DMS153 (cell line): ENCODE measurements at regions not wholly inside any gene's neighbourhood (a gene's known extent, or its start where the extent isn't known, plus 50 kb on each side); places are given as distances from the start of the nearest gene placed in this dataset.

ENCODE experiments used
- DNase-seq: peaks from one replicate; lab custom pipeline; 2025; lab: John Stamatoyannopoulos, UW

DNA sequence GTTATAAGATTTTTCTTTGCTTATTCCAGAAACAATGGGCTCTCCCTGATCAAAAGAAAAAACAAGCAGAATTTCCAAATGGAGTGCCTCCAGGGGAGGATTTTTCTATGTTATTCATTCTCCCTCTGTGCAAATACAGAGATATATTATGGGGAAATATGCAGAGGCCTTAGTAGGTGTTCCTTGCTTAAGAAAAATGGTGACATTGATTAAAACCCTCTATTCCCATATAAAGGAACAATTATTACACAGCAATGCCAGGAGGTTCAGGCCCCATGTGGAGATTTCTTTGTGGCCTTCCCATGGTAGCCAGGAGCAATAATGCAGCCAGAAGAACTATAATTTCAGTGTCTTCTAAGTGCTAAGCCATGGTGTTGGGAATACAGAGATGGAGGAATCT, 255.9 kb upstream of the CXCR4 start:
- DNase-seq = no peak

DNA sequence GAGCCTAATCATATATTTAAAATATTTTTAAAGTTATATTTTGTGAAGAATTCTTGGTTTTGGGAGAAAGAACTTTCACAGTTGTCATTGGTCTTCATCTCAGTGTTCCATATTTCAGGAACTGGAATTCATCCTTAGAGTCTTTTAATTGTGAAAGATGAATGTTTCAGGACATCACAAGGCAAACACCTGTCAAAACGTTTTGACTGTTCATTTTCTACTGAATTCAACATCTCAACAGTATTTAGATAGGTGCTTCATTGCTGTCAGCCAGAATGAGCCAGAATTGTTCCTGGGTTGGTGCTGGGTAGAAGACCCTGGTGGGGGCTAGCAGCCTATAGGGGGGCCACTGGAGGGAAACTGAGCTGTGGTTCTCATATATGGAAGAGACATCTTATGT, 255.1 kb upstream of the CXCR4 start:
- DNase-seq = no peak

DNA sequence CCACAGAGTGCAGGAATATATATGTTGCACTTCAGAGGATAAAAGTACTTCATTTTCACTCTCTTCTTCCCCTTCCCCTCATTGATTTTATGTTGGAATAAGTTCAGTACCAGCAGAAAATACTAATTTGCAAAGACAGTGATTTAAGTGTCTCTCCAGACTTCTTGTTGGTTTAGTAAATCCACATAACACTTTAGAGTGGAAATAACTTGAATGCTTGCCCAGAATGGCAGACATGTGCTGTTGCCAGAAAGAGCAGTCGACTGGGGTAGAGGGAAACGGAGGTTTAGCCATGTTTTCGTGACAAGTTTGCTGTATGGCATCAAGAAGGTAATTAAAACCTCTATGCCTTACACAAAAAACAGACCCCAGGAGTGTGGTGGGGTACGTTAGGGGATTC, 246.0 kb upstream of the CXCR4 start:
- DNase-seq = peak; percentile 9

DNA sequence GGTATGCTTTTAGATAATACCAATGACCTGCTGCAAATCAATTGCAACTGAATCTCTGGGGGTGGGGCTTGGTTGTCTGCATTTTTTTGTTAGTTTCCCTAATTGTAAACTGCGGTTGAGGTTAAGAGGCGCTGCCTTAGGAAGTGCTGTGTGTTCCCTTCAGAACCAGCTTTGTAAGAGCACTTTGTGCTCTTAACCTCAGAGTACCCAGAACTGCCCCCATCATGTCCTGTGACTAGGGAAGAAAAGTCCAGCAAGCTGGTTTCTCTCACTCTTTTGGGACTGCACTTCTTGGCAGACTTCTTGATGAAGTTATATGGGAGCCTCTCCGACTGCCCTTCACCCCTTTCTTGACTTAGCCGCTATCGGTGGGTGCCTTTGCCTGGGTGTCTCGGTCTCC, 245.5 kb upstream of the CXCR4 start:
- no peak for DNase-seq

DNA sequence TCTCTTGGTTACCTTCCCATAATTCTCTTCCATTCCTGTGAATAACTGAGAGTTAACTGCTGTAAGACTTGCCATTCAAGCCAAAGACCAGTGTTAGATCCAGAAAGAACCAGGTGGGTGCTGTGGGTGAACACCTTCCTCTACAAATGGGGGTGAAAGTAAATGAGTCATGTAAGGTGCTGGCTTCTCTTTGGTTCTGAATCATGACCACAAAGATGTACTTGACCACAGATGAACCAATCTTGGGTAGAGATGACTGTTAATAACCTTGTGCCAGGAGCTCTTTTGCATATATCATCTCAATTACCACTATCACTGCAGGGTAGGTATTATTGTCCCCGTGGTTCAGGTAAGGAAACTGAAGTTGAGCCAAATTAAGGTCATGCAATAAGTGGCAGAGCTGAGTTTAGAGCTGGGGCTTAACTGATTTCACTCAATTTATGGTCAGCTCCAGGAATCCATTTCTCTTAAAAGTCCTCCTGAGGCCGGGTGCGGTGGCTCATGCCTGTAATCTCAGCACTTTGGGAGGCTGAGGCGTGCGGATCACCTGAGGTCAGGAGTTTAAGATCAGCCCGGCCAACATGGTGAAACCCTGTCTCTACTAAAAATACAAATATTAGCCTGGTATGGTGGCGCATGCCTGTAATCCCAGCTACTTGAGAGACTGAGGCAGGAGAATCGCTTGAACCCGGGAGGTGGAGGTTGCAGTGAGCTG, 244.9 kb upstream of the CXCR4 start:
- no peak for DNase-seq

DNA sequence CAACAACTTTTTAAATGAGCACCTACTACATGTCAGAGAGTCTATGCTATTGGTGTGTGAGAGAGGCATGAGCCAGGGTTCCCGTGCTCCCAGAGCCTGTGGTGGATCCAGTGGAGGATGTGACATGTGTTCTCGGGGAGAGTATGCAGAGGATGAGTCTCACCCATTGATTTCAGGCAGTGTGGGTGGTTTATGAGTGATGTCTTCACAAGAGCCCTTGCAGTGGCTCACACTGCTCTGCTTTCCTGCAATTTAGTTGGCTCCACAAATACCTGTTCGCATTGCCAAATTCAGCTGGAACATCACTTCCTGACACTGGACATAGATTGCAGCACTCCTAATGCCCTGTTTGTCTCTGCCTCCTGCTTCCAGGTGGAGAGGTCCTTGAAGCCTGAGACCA, 243.6 kb upstream of the CXCR4 start:
- DNase-seq = peak; percentile 73

DNA sequence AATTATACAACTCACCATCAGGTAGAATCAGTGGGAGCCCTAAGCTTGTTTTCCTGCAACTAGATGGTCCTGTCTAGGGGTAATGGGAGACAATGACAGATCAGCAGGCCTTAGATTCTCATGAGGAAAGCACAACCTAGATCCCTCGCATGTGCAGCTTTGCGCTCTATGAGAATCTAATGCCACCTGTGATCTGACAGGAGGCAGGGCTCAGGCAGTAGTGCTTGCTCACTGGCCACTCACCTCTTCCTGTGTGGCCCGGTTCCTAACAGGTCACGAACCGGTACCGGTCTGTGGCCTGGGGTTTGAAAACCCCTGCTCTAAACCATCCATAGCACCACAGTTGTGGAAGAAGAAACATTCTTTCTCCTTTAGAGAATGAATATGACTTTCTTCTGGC, 242.8 kb upstream of the CXCR4 start:
- DNase-seq = no peak

DNA sequence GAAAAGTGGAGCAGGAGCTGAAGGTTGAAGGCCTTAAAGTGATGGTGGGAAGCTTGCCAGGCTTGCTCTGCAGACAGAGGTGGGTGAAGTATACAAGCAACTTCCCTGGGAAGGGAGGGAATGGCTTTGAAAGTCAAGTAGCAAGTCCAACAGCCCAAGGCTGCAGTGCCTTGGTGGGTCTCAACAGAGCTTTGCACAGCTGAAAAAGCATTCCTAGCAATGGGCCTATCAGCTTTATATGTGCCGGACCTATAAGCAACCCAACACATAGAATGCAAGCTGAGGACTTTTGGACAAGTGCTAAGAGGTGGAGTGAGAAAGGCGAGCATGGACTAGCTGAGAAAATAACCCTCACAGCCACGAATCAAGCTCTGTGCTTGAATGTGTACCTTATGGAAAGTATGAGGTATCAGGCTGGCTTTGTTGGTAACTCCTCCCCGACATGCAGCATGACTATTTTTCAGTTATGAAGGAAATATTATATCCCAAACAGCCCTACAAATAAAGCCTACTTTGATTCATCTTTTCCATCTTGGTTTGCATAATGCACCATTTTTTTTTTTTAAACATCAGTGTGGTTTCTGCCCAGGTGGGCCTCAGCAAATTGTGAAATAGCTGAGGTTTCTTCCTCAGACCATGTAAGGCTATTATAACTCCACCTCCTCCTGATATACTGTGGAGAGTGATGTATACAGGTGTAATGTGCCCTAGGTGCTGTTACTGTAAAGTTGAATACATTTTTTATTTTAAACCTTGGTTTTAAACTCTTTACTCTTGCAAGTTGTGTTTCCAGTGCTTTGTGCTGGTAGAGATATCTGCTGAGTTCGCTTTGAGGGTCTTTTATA, 241.4 kb upstream of the CXCR4 start:
- DNase-seq = no peak

DNA sequence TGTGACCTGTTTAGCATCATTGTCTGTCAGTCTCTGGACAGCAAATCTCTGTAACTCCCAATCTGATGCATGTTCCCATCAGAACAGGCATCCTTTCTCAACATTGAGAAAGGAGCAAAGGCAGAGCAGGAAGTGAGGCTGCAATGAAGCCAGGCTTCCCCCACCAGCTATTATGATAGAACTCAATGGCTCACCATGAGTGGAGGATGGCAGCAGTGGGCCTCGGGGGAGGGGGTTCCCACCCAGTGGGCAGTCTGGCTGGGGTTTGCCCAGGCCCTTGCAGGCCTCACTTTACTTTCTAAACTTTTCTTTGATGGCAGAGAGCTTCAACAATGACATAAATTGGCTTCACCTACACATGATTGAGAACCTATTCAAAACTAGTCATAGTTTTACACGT, 240.6 kb upstream of the CXCR4 start:
- DNase-seq = no peak

DNA sequence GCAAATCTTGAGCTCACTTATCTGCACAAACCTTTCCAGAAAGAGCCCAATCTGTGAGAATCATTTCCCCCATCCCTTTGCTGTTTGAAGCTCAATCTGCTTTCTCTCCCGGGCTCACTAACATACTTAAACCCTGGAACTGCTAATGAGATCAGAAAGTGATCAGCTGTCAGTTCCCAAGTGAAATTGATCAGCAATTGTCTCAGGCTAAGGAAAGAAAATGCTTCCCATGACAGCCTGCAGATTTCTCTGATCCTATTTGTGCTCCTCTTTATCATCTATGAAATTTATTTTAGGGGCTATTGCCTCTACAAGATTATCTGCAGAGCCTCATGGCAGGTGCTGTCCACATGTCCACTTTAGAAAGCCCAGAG, 239.0 kb upstream of the CXCR4 start:
- DNase-seq = no peak

DNA sequence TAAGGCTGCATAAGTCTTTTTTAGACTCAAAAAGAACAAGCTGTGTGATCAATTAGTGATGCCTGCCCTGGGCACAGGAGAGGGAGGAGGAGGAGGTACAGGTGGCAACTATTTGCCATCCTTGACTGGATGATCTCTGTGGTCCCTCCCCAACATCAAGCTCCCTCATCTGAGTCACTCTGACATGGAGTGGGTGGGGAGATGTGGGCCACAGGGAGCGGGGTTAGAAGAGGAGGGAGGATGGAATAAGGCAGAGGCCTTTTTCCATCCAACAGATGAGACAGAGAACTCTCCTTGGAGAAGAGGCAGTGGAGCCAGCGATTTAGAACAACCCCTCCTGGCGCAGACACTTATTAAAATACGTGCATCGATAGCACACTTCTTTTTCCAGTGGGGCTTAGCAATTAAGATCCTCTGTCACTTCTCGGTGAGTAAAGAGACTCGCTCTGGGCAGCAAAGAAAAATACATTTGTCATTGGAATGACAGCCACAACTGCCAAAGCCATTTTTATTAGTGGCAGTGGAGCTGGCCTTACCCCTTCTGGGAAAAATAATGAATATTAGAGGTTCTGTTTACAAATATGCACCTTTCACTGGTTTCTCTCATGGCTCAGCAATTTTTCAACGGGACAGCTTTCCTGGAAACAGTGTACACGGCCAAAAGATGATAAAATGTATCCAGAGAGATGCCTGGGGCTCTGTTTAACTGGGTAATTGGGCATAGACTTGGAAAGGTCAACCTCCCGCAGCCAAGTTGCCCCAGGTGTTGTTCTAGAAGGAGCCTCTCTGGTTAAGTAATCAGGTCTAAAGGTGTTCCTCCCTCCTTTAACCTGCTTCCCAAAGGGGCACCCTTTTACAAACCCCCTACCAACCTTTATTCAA, 238.4 kb upstream of the CXCR4 start:
- DNase-seq = no peak

DNA sequence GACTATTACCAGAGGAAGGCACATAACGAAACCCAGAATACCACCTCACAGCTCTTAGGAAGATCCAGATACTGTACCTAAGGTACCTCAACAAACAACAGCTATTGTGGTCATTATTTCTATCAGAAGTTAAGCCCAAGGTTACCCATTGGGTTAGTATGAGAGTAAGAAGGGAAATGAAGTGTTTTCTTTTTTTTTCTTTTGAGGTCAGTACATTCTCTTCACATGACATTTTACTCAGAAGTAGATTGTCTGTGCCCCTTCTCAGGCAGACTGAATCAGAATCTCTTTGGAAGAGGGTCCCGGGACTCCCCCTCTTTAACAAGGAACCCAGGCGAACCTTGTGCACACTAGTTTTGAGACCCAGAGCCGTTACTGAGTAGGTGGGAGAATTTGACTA, 233.7 kb upstream of the CXCR4 start:
- no peak for DNase-seq

DNA sequence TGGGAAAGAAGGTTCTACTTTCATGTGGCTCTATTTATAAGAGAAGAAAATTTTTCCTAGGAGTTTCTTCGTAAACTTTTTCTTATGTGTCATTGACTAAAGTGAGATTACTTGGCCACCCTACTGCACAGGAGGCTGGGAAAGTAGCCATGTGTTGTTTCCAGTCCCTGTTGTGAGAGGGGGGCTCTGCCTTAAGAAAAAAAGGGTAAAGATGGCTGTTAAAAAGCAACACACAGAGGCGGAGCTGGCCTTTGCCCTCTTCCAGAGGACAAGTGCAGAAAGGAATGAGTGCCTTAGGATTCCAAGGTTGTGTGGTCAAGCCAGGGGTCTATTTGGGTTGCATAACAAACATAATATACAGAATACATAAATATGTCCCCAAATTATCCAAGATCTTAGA, 230.0 kb upstream of the CXCR4 start:
- DNase-seq = no peak

DNA sequence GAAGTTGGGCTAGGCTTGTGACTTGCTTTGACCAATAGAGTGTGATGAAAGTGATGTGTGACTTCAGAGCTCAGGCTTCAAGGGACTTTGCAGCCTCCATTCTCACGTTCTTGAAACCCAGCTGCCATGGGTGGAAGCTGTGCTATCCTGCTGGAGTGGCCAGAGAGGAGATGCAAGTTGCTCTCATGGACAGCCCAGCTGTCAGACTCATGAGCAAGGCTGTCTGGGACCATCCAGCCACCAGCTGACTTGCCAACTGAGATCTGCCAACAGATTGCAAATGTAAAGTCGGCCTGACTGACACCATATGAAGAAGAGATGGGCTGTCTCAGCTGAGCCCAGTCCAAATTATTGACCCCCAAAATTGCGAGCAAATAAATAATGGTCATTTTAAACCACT, 226.4 kb upstream of the CXCR4 start:
- no peak for DNase-seq

DNA sequence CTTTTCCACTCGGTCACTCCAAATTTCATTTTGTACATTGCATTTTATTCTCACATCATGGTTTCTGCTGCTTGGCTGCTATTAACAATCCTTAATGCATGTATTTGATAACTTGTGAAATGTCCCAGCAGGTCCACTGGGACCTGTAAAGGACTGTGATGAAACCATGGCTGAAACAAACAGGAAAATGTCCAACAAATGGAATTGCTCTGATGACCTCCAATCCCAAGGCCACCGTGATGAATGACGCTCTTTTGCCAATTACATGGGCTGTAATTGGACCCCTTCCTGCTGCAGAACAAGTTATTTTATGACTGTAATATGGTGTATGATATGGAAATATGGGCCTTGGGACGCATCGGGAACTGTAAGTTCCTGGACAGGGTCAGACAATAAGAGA, 224.2 kb upstream of the CXCR4 start:
- DNase-seq = no peak

DNA sequence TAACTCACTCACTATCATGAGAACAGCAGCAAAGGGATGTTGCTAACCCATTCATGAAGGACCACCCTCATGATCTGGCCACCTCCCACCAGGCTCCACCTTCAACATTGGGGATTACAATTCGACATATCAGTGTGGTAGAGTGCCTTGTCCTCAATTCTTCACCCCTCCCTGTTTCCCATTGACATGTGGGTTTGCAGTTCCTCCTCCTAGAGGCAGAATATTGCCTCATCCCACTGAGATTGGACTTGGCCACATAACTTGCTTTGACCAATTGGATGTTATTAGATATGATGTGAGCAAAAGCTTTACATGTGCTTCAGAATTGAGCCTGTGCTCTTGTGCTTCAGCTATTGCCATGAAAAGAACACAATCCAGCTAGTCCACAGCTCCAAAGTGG, 217.0 kb upstream of the CXCR4 start:
- DNase-seq = no peak

DNA sequence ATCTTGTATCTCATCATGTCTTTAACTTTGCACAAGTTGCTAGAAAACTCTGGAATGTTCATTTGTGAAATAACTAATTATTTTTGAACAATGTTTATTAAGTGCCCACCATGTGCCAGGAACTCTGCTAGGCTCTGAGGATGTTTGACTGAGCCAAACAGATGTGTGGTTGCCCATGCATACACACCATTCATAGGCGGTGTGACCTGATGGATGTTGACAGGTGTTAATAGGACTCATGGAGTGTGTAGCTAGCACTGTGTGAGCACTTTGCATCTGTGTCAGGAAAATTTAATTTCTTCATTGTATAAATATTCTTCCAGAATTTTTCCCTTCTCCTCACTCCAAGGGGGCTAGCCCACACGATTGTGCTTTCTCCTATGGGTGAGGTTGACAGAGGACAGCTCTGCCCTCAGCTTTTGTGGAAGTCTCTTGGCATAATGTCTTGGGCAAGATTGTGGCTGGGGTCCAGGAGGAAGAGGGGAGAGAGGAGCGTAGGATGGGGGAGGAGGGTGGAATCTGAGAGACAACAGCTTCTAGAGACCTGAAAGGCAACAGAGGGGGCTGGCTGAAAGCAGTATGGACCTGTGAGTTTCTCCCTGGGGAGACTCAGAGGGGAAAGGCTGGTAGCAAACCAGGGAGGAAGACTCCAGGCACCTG, 214.6 kb upstream of the CXCR4 start:
- no peak for DNase-seq

DNA sequence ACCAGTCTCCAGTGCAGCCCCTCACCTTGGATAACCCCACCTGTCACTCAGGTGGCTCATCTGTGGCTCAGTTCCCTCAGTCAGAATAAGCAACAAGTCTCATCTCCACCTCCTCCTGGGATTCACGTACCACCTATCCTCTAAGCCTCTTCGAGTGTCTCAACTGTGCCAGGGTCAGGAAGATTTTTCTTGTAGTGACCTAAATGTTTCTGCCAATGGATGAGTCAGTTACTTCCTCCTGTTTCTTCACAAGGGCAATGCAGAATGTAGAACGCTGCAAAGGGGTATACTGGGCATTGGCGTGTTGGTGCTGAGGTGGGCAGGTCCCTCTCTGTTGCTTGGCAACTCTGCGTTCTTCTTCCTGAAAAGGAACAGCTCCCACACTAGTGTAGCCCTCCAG, 213.3 kb upstream of the CXCR4 start:
- DNase-seq = no peak

DNA sequence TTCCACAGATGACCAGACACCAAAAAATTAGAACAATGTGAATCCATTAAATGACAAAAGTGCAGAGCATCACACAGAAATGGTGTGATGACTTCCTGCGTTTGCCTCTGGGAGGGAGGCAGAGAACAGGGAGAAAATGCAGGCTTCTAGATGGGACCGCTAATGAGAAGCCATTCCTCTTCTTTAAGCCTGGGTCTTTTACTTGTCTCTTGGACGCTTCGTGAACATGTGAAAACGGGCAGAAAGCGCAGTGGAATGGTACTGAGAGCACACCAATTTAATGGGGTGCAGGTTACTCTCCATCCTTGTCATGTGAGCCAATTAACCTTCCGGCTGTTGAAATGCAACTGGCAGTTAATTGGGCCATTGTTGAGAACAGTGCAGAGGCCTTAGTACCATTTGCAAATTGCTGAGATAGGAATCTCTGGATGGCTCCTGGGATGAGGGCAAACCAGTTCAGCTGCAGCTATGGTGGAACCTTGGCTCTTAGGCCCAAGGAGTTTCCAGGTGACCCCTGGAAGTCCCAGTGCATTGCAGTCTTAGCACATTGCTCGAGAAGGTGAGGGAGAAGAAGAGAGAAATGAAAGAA, 210.4 kb upstream of the CXCR4 start:
- no peak for DNase-seq

DNA sequence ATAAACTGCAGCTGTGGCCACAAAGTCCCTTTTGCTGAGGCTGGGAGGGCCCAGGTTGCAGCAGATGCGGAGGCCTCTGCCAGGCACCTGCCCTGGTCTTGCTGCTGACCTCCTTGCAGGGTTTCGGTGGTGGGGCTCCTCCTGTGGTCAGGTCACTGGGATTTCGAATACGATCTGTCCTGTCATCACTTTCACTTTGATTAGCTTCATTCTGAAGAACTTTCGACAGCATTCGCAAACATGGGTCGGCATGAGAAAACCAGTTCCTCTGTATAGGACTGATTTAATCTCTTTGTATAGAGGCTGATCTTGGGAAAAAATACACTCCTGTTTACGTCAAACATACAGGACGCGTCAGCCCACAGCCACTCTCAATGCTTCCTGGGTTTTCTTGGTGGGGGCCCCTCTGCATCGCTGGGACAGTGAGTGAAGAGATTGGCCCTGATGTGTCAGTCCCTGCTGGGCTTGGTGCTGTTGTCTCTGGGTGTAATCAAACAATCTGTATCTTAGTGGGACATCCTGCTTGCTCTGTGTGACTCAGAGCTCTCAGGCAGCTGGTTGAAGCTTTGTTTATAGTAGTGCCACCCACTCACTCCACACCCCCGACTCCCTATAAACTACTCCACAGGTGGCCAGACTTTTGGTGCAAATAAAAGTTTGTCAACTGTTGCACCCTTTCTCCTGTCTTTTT, 209.4 kb upstream of the CXCR4 start:
- DNase-seq = no peak

DNA sequence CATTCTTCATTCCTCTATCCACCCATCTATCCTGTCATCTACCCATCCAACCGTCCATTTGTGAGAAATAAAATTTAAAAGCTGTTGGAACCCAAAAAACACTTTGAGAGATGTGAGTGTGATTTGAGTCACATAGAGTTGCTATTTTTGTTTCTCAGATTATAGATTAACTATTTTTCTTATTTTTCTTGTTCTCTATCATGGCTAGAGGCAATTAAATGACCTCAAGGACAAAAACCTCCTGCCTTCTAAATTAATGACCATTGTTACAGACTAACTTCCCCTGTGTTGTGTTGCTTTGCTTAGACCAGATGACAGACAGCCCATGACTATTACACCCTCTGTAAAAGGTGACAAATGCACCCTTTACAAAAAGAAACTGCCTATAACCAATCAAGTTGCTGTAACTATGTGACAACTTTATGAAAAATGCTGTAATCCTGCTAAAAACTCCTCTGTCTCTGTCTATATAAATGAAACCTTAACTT, 207.9 kb upstream of the CXCR4 start:
- no peak for DNase-seq
